HuH-7 (cell line): ENCODE measurements at regions not wholly inside any gene's neighbourhood (a gene's known extent, or its start where the extent isn't known, plus 50 kb on each side); places are given as distances from the start of the nearest gene placed in this dataset.

Experiments used
- DNase-seq: peaks from one replicate; pipeline ENCODE4 v3.0.0; 2011; ENCODE audit warnings: low spot score

GRCh38 chr2:219692521-219692920 is 65.1 kb downstream of the SLC4A3 start:
- DNase-seq: no peak

GRCh38 chr2:219695145-219695709 is 67.8 kb downstream of the SLC4A3 start:
- no peak for DNase-seq

- no peak for DNase-seq
These were observed 70.6 kb downstream of the SLC4A3 start for GRCh38 chr2:219697811-219698747.

GRCh38 chr2:219698748-219699439 is 71.5 kb downstream of the SLC4A3 start:
- DNase-seq: no peak

GRCh38 chr2:219699440-219699821 is 72.0 kb downstream of the SLC4A3 start:
- DNase-seq: no peak

GRCh38 chr2:219701847-219702634 is 74.6 kb downstream of the SLC4A3 start:
- no peak for DNase-seq

- DNase-seq: no peak
These were observed 75.5 kb downstream of the SLC4A3 start for GRCh38 chr2:219702796-219703545.

- no peak for DNase-seq
These were observed 77.4 kb downstream of the SLC4A3 start for GRCh38 chr2:219704878-219705277.

GRCh38 chr2:219706823-219707281 is 79.4 kb downstream of the SLC4A3 start:
- no peak for DNase-seq

- DNase-seq: no peak
These were observed 80.3 kb downstream of the SLC4A3 start for GRCh38 chr2:219707496-219708285.

GRCh38 chr2:219709331-219709761 is 81.9 kb downstream of the SLC4A3 start:
- DNase-seq: no peak

GRCh38 chr2:219713110-219713509 is 85.7 kb downstream of the SLC4A3 start:
- DNase-seq: peak; percentile 19

- no peak for DNase-seq
These were observed 87.4 kb downstream of the SLC4A3 start for GRCh38 chr2:219714681-219715400.

GRCh38 chr2:219718066-219718465 is 90.6 kb downstream of the SLC4A3 start:
- no peak for DNase-seq

GRCh38 chr2:219719521-219719920 is 92.1 kb downstream of the SLC4A3 start:
- no peak for DNase-seq

- no peak for DNase-seq
These were observed 93.5 kb downstream of the SLC4A3 start for GRCh38 chr2:219720956-219721355.

GRCh38 chr2:219722276-219722879 is 94.9 kb downstream of the SLC4A3 start:
- no peak for DNase-seq

GRCh38 chr2:219723311-219723710 is 95.9 kb downstream of the SLC4A3 start:
- no peak for DNase-seq

- DNase-seq: no peak
These were observed 97.2 kb downstream of the SLC4A3 start for GRCh38 chr2:219724628-219725027.
